SK-N-SH (cell line): ENCODE measurements at regions not wholly inside any gene's neighbourhood (a gene's known extent, or its start where the extent isn't known, plus 50 kb on each side); places are given as distances from the start of the nearest gene placed in this dataset.

ENCODE experiments used
- CTCF ChIA-PET: fragments of 300-600, 350-600 bp; formaldehyde crosslinking; extraction: SDS; loops from one replicate; lab custom pipeline; 2021; lab: Yijun Ruan, JAX
- POLR2A ChIA-PET: fragments of 350-600 bp; sonication (Branson Sonifier 250); formaldehyde crosslinking; extraction: SDS; loops from one replicate; lab custom pipeline; 2020; ENCODE audit warnings: antibody characterized with exemption, inconsistent platforms; lab: Yijun Ruan, JAX
- DNase-seq: peaks from one replicate; pipeline ENCODE4 v3.0.0; 2012
- H2AFZ ChIP-seq: fragments of 200-600 bp; sonication (generic); 2 replicates; pipeline ENCODE4 v1.8.1; 2016; ENCODE audit warnings: antibody characterized with exemption, mild to moderate bottlenecking, low read depth
- H3F3A ChIP-seq: fragments of 200-600 bp; sonication (generic); replicated peaks from 2 replicates; pipeline ENCODE3; 2016; ENCODE audit warnings: antibody characterized with exemption, mild to moderate bottlenecking; ENCODE audit not compliant: insufficient read depth
- H3K27ac ChIP-seq, 2 experiments: fragments of 200-500 bp in 1 of 2; fragments of 200-600 bp in 1 of 2; sonication (Bioruptor generic) in 1 of 2; sonication (generic), shearing (Covaris generic) in 1 of 2; 2 replicates each; pipeline versions ENCODE4 v1.5.1 to v1.6.1; 2014 to 2016; ENCODE audit warnings: low read depth in 2 of 2, inconsistent platforms in 1 of 2, low read length in 1 of 2, mild to moderate bottlenecking in 1 of 2, mixed read lengths in 1 of 2
- H3K27me3 ChIP-seq: fragments of 200-600 bp; sonication (generic), shearing (Covaris generic); 2 replicates; pipeline ENCODE4 v1.6.1; 2016; ENCODE audit warnings: mixed run types; ENCODE audit not compliant: insufficient read depth
- H3K36me3 ChIP-seq, 2 experiments: fragments of 200-500 bp in 1 of 2; fragments of 200-600 bp in 1 of 2; sonication (Bioruptor generic) in 1 of 2; sonication (generic) in 1 of 2; replicated peaks in 1 of 2; 2 replicates each; pipeline versions ENCODE3 to v1.5.1; 2014 to 2016; ENCODE audit warnings: low read length in 1 of 2, mild to moderate bottlenecking in 1 of 2; ENCODE audit not compliant: insufficient read depth in 2 of 2, control insufficient read depth in 1 of 2
- H3K4me1 ChIP-seq, 2 experiments: fragments of 200-500 bp in 1 of 2; fragments of 200-600 bp in 1 of 2; sonication (Bioruptor generic) in 1 of 2; sonication (generic), shearing (Covaris generic) in 1 of 2; 2 replicates each; pipeline versions ENCODE4 v1.5.1 to v1.6.1; 2014 to 2016; ENCODE audit warnings: low read depth in 1 of 2, low read length in 1 of 2, mixed run types in 1 of 2; ENCODE audit not compliant: insufficient read depth in 2 of 2, control insufficient read depth in 1 of 2
- H3K4me2 ChIP-seq: fragments of 200-600 bp; sonication (generic), shearing (Covaris generic); 2 replicates; pipeline ENCODE4 v1.6.1; 2017; ENCODE audit warnings: mixed run types
- H3K4me3 ChIP-seq, 2 experiments: fragments of 200-500 bp in 1 of 2; fragments of 200-600 bp in 1 of 2; sonication (Bioruptor generic) in 1 of 2; sonication (generic), shearing (Covaris generic) in 1 of 2; 2 replicates each; pipeline versions ENCODE4 v1.5.1 to v1.8.1; 2014 to 2016; ENCODE audit warnings: low read depth in 2 of 2, inconsistent platforms in 1 of 2, low read length in 1 of 2, mild to moderate bottlenecking in 1 of 2, mixed read lengths in 1 of 2, moderate library complexity in 1 of 2
- H3K79me2 ChIP-seq: fragments of 200-600 bp; sonication (generic); 2 replicates; pipeline ENCODE4 v1.8.1; 2017; ENCODE audit warnings: mild to moderate bottlenecking; ENCODE audit not compliant: insufficient read depth
- H3K9ac ChIP-seq: fragments of 200-600 bp; sonication (generic); 2 replicates; pipeline ENCODE4 v1.6.1; 2017; ENCODE audit warnings: mixed run types
- H3K9me2 ChIP-seq: fragments of 200-600 bp; sonication (generic); 2 replicates; pipeline ENCODE4 v1.6.1; 2017; ENCODE audit warnings: mixed run types
- H3K9me3 ChIP-seq: fragments of 200-600 bp; sonication (generic); 2 replicates; pipeline ENCODE4 v1.6.1; 2017; ENCODE audit warnings: mixed run types, mild to moderate bottlenecking, moderate library complexity
- H4K20me1 ChIP-seq: fragments of 200-600 bp; sonication (generic); 2 replicates; pipeline ENCODE4 v1.6.1; 2017; ENCODE audit warnings: mild to moderate bottlenecking, mixed run types; ENCODE audit not compliant: insufficient read depth
- CHD2 ChIP-seq: fragments of 150-350 bp; IDR thresholded peaks from 2 replicates; pipeline ENCODE4 v1.6.1; 2018; ENCODE audit warnings: low read length; ENCODE audit not compliant: partially characterized antibody
- CTCF ChIP-seq: fragments of 200-600 bp; sonication (generic); IDR thresholded peaks from 2 replicates; pipeline ENCODE4 v1.6.1; 2017; ENCODE audit warnings: antibody characterized with exemption, mild to moderate bottlenecking, moderate library complexity
- EP300 ChIP-seq, 2 experiments: IDR thresholded peaks; 2 replicates each; pipeline versions ENCODE4 v1.4.0 to v1.6.1; 2012; ENCODE audit warnings: borderline replicate concordance in 1 of 2, low read depth in 1 of 2, low read length in 1 of 2
- FOSL2 ChIP-seq: IDR thresholded peaks from 2 replicates; pipeline ENCODE4 v1.4.0; 2012; ENCODE audit warnings: low read depth, mild to moderate bottlenecking, moderate library complexity, borderline replicate concordance
- FOXM1 ChIP-seq: IDR thresholded peaks from 2 replicates; pipeline ENCODE4 v1.4.0; 2012; ENCODE audit warnings: low read depth, mild to moderate bottlenecking
- IRF3 ChIP-seq: fragments of 150-350 bp; IDR thresholded peaks from 2 replicates; pipeline ENCODE4 v1.6.1; 2016; ENCODE audit warnings: mild to moderate bottlenecking, low read depth, low read length
- JUND ChIP-seq: IDR thresholded peaks from 2 replicates; pipeline ENCODE4 v1.4.0; 2012
- MEF2A ChIP-seq: IDR thresholded peaks from 2 replicates; pipeline ENCODE4 v1.4.0; 2012; ENCODE audit warnings: low read depth, borderline replicate concordance
- MXI1 ChIP-seq: IDR thresholded peaks from 2 replicates; pipeline ENCODE4 v1.6.1; 2012; ENCODE audit warnings: mild to moderate bottlenecking, low read depth, low read length, improper control_type of control experiment
- NFIC ChIP-seq: IDR thresholded peaks from 2 replicates; pipeline ENCODE4 v1.4.0; 2012; ENCODE audit warnings: borderline replicate concordance
- RAD21 ChIP-seq: IDR thresholded peaks from 2 replicates; pipeline ENCODE4 v1.6.1; 2012; ENCODE audit warnings: mild to moderate bottlenecking, low read length
- RCOR1 ChIP-seq: fragments of 150-350 bp; IDR thresholded peaks from 2 replicates; pipeline ENCODE4 v1.6.1; 2017; ENCODE audit warnings: antibody characterized with exemption, low read length
- RFX5 ChIP-seq: IDR thresholded peaks from 2 replicates; pipeline ENCODE4 v1.6.1; 2012; ENCODE audit warnings: mild to moderate bottlenecking, improper control_type of control experiment, low read length
- SIN3A ChIP-seq: IDR thresholded peaks from 2 replicates; pipeline ENCODE4 v1.6.1; 2012; ENCODE audit warnings: low read depth, mild to moderate bottlenecking, low read length, moderate library complexity, borderline replicate concordance
- SMC3 ChIP-seq: IDR thresholded peaks from 2 replicates; pipeline ENCODE4 v1.6.1; 2012; ENCODE audit warnings: low read depth, low read length, improper control_type of control experiment
- TCF12 ChIP-seq: IDR thresholded peaks from 2 replicates; pipeline ENCODE4 v1.4.0; 2012
- YY1 ChIP-seq: IDR thresholded peaks from 2 replicates; pipeline ENCODE4 v1.4.0; 2012; ENCODE audit warnings: low read depth, mild to moderate bottlenecking
- WGBS: methylation state at CpG from one replicate; pipeline ENCODE4 v1.1.6; 2017; ENCODE audit warnings: low lambda C conversion rate; 5-methylcytosine and 5-hydroxymethylcytosine counted together
- TF ChIP-seq, protein P1 (sequence below): IDR thresholded peaks from 2 replicates; pipeline ENCODE4 v1.4.0; 2012; ENCODE audit warnings: low read depth, borderline replicate concordance

- Histone ChIP-seq H3F3A (no peaks in the 10 kb centered on the region), H3K9me2 (no peaks in the 10 kb centered on the region), H3K36me3 (no peaks in the 10 kb centered on the region), H3K9ac (no peak overlapping the region), H3K4me1 (peaks cover 0 to 42% of the 10 kb centered on the region in 2 experiments; a peak in 1 of 4 replicates), H3K4me2 (no peak overlapping the region), H3K4me3 (no peak overlapping the region), H3K27ac (peak overlapping the region in 1 of 2 experiments; percentile 45; a peak in 2 of 4 replicates), H3K27me3 (no peaks in the 10 kb centered on the region), H4K20me1 (peaks cover 2% of the 10 kb centered on the region; the same call in 1 of the 2 replicates), H3K79me2 (peaks cover 15% of the 10 kb centered on the region; the same call in 1 of the 2 replicates), H3K9me3 (no peaks in the 10 kb centered on the region), H2AFZ (no peak overlapping the region)
- ChIA-PET CTCF (interaction anchor here (1.5 kb wide), 1 partner anchor 102 kb away, joined by 3 read pairs; no protein-coding TSS in a partner anchor), POLR2A (no interaction called here)
- DNase-seq = no peak
- no peak for TF ChIP-seq RFX5
- no peak for TF ChIP-seq FOXM1
- TF ChIP-seq MXI1 = no peak
- peak; percentile 27 for TF ChIP-seq CHD2
- TF ChIP-seq MEF2A = no peak
- TF ChIP-seq JUND = no peak
- no peak for TF ChIP-seq SMC3
- WGBS = 92% methylated on average over 19 of the region's 19 CpGs
These were observed 62.0 kb downstream of the GLI2 start for GRCh38 chr2:120797421-120798221.

- H3K79me2 ChIP-seq = peaks cover 6% of the 10 kb centered on the region; the same call in 1 of the 2 replicates
- H3K9ac ChIP-seq = no peak overlapping the region
- POLR2A ChIA-PET = no interaction called here
These were observed 63.0 kb downstream of the GLI2 start for GRCh38 chr2:120798567-120799247.

DNA sequence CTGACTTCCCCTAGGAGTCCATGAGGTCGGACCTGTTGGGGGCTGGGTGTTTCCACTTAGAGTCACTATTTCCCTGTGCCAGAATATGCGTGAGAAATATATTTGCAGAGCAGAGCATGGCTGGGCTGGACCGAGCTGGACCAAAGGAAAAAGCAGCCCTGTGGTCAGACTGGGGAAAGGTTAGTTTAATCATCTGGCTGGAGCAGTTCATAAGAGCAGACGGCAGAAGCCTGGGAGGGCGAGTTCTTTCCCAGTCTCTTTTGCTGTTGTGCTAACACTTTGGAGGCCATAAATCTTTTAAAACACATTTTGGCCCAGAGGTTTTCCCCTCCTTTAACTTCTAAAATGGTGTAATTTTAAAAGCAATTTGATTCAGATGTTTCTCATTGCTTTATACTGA lies 66.5 kb downstream of the GLI2 start:
- H3K27ac ChIP-seq = no peak overlapping the region
- no peak overlapping the region for H3K9ac ChIP-seq
- H3F3A ChIP-seq = no peaks in the 10 kb centered on the region
- H4K20me1 ChIP-seq = peaks cover 9% of the 10 kb centered on the region; the same call in 1 of the 2 replicates
- peaks cover 0 to 33% of the 10 kb centered on the region in 2 experiments; a peak in 1 of 4 replicates for H3K4me1 ChIP-seq
- no peaks in the 10 kb centered on the region for H3K9me2 ChIP-seq
- no peak for DNase-seq
- POLR2A ChIA-PET = no interaction called here
- no peak overlapping the region for H3K4me3 ChIP-seq
- H3K4me2 ChIP-seq = no peak overlapping the region
- H3K36me3 ChIP-seq = peaks cover 0 to 7% of the 10 kb centered on the region in 2 experiments
- peaks cover 10% of the 10 kb centered on the region; the same call in 1 of the 2 replicates for H3K79me2 ChIP-seq
- H3K9me3 ChIP-seq = no peaks in the 10 kb centered on the region
- no peak overlapping the region for H2AFZ ChIP-seq
- no peaks in the 10 kb centered on the region for H3K27me3 ChIP-seq
- CTCF ChIA-PET = interaction anchor here (1.0 kb wide), 1 partner anchor 67 kb away, joined by 3 read pairs; no protein-coding TSS in a partner anchor
- 97% methylated on average over 5 of the region's 5 CpGs for WGBS
- TF ChIP-seq RFX5 (no peak), EP300 (IDR thresholded peaks at IDR 0.05; ENCODE audit: borderline replicate concordance in 1 of 2, low read depth in 1 of 2, low read length in 1 of 2) (no peak), CTCF (no peak), JUND (no peak), FOSL2 (no peak), IRF3 (no peak), RAD21 (no peak), NFIC (no peak)
- TF ChIP-seq, protein P1, sequence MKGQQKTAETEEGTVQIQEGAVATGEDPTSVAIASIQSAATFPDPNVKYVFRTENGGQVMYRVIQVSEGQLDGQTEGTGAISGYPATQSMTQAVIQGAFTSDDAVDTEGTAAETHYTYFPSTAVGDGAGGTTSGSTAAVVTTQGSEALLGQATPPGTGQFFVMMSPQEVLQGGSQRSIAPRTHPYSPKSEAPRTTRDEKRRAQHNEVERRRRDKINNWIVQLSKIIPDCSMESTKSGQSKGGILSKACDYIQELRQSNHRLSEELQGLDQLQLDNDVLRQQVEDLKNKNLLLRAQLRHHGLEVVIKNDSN = no peak

More at GRCh38 chr2:120798567-120799247, 63.0 kb downstream of the GLI2 start:
- Histone ChIP-seq H3K4me2 (no peak overlapping the region), H2AFZ (no peak overlapping the region), H3K4me1 (peaks cover 0 to 38% of the 10 kb centered on the region in 2 experiments; a peak in 1 of 4 replicates), H3K9me2 (no peaks in the 10 kb centered on the region), H3K27ac (peak overlapping the region in 1 of 2 experiments; percentile 8; a peak in 1 of 4 replicates), H3K9me3 (no peaks in the 10 kb centered on the region), H3F3A (no peaks in the 10 kb centered on the region), H3K36me3 (no peaks in the 10 kb centered on the region), H3K4me3 (no peak overlapping the region), H3K27me3 (no peaks in the 10 kb centered on the region), H4K20me1 (peaks cover 1% of the 10 kb centered on the region; the same call in 1 of the 2 replicates)
- TF ChIP-seq EP300 (IDR thresholded peaks at IDR 0.05; ENCODE audit: borderline replicate concordance in 1 of 2, low read depth in 1 of 2, low read length in 1 of 2) = no peak
- TF ChIP-seq MEF2A = no peak
- TF ChIP-seq YY1 = no peak
- no peak for TF ChIP-seq RCOR1
- no peak for TF ChIP-seq SIN3A
- TF ChIP-seq TCF12 = no peak
- 93% methylated on average over 7 of the region's 8 CpGs for WGBS
- CTCF ChIA-PET = interaction anchor here (1.5 kb wide), 1 partner anchor 103 kb away, joined by 3 read pairs; no protein-coding TSS in a partner anchor
- DNase-seq = no peak
